ENCODE measurements at regions not wholly inside any gene's neighbourhood (a gene's known extent, or its start where the extent isn't known, plus 50 kb on each side); places are given as distances from the start of the nearest gene placed in this dataset.

DNA sequence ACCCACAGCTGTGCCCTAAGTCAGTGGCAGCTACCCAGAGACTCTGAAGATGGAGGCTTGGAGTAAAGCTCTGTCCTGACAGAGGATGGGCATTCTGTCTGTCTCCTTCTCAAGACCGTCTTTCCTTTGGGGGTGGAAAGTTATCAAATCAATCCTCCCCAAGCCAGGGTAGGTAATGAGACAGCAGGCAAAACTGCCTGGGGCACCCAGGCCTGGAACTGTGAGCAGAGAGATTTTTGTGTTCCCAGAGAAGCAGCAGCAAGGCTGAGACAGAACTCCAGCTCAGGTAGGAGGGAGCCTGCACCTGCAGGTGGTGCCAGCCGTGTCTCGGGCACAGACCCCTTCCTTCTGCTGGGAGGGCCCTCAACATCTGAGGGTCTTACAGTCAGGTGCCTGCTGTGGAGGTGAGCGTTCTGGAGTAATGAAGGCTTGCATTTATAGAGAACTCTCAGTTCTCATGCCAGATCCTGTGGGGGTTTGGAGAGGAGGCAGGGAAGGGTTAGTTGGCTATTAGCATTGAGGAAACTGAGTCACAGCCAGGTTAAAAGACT, 95.6 kb downstream of the RIPK4 start:
- no peak for FAIRE-seq

DNA sequence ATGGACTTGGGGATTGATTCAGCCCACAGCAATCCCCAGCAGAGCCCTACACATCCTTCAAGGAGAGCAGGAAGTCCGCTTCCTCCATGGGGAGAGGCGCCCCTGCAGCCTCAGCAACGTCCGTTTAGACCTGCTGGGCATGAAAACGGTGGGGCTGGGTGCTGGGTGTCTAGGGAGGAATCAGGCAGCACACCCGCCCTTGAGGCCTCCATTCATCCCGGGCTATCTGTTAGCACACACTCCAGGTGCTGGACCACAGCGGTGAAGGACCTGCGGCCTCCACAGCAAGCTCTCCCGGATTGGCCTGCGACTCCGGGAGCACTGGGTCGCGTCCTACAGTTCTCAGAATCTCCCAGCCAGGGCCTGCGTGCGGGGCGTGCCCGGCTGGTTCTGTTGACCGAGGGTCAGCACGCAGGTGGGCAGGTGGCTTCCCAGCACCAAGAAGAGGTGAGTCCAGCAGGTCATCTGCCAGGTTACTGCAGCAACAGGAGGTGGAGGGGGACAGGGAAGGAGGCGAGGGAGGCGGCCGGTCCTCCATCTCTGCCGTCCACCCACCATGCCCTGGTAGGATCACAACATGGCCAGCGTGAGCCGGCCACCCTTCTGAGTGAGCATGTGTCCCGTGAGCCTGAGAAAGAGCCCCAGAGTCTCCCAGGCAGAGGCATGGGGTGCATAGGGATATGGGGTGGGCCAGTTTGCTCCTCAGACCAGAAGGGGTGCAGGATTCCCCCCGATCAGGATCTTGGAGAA, 96.6 kb downstream of the RIPK4 start:
- FAIRE-seq, result no peak

- no peak for FAIRE-seq
These were observed 97.4 kb downstream of the RIPK4 start for GRCh38 chr21:41669533-41669830.

DNA sequence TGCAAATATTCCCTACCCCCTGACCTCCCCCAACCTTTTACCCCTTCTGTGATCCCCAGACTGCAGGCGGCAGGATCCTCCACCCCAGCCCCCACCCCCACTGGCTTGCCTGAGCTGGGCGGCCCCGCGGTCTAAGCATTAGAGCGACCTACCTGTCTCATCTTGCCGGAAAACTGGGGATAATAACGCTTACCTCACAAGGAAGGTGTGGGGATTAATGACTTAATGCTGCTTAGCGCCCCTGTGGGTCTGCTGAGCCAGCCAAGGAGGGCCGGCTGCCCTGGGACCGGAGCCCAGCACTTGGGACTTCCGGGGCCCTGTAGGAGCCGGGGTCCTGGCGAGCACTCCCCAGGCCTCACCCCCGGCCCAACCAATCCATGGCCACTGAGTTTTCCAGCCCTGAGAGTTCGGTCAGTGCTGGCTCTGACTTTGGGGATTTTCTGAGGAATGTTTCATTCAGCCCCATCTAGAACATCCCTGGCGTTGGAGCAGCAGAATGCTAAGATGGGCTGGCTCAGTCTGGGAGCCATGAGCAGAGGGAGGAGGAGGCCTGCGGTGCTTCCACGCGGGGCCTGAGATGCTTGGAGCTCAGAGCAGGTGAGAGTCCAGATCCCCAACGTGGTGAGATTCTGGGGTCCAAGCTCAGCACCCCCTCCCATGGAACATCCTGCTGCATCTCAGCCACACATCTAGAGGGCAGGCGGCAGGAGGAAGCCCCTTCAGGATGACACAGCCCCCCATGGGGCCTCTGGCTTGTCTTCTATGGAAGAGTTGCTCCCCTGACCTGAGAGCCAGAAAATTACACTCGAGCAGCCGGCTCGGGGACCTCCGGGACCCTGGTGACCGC, 97.9 kb downstream of the RIPK4 start:
- FAIRE-seq, result no peak

- no peak for FAIRE-seq
These were observed 98.8 kb downstream of the RIPK4 start for GRCh38 chr21:41668051-41668541.

DNA sequence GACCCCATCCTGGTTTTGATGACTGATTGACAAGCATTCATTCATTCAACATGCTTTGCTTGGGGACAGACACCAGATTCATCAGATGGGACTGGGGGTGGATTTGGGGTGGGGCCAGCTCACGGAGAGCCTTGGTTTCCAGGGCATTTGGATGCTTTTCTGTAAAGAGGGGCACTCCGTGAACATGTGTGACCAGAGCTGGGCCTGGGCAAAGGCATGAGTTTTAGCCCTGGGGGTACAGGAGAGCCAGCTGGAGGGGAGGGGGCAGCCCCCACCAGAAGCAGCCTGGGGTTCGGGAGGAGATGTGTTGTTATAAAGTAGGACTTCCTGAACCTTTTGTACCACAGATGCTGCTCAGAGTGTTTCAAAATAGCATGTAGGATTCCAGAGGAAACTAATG, 99.7 kb downstream of the RIPK4 start:
- FAIRE-seq, result no peak

- FAIRE-seq, result no peak
These were observed 100.2 kb downstream of the RIPK4 start for GRCh38 chr21:41666641-41667081.

GRCh38 chr21:41665766-41666595, 100.9 kb downstream of the RIPK4 start:
- FAIRE-seq, result no peak

DNA sequence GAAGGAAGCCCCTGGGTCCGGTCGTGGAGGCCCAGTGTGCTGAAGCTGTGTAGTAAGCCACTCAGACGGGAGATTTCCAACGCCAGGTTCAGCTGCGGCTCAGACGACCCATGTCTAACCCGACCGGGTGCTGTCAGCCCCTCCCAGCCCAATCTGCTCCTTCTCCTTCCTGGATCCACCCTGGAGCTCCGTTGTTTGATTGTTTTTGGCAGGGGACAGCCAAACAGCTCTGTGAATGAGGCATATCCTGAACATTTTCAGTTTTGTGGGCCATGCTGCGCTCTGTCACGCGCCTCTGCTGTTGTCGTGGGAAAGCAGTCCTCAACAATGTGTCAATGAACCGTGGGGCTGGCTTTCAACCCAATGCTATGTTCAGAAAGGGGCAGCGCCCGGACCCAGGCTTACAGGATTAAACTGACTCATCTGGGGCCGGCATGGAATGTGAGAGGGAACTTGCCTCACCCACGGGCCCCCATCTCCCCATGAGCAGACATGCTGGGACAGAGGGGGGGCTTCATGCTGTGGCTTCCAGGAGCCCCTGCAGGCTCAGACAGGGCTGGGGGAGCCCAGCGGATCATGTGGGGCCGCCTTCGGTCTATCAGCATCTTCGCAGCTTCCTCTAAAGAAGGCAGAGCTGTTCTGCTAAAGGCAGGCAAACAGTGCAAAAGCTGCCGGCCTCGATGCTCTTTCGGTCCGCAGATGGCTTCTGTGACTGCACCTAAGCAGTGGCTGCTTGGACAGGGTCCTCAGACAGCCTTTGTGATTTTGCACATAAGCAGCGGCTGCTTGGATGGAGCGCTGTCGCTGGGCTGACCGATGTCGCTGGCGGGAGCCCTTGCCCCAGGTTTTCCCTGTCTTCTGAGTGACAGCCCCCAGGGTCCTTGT, 101.7 kb downstream of the RIPK4 start:
- no peak for FAIRE-seq

DNA sequence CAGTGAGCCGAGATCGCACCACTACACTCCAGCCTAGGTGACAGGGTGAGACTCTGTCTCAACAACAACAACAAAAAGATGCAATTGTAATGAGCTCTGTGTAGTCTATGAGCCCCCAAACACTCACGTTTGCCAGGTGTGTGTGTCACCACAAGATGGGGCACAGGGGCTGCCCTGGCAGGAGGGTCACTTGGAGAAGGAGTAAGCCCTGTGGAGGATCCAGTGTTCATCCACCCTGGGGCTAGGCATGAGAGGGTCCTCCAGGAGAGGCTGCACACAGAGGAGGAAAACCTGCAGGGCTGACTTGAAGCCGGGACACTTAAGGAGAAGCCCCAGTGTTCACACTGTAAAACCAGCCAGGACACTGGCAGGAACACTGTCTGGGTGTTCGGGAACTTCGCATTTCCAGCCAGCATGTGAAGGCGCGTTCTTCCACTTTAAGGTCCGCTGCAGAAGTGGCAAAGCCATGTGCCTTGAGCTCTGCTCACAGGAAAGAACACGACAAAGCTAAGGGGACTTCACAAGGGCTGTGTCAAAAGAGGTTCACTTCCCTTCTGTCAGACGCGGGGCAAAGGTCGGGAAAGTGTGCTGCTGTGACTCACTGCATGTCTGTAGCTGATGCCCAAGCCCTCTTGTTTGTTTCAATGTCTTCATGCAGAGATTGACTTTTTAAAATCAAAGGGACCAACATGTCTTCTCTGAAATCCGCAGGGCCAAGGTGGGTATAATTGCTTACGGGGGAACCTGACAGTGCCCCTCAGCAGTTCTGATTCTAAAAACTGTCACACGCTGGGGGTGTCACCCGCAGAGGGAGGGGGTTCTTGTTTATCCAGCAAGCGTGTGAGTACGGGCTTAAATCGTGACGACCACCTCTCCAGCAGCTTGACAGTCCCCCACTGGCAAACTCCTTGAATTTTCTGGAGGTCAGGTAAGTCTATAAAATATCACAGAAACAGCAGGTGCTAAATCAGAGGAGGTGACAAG, 102.8 kb downstream of the RIPK4 start:
- no peak for FAIRE-seq

- no peak for FAIRE-seq
These were observed 104.1 kb downstream of the RIPK4 start for GRCh38 chr21:41662761-41663160.

GRCh38 chr21:41662161-41662560, 104.7 kb downstream of the RIPK4 start:
- FAIRE-seq, result no peak

DNA sequence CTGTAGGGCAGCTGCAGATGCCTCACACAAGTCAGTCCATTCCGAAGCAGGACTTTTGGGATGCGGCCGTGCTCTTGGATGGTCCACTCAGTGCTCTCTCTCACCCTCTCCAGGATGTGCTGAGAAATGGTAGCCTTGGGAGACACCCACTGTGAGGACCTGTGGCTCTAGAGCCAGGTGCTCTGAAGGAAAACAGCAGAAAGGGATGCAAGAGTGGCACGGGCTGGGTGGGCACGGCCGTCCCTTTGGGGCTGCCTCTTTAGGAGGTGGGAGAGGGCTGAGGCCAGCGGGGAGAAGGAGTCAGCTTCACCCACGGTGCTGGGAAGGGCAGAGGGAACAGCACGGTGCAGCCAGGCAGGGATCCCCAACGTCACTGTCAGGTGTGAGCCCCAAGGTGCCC, 106.1 kb downstream of the RIPK4 start:
- FAIRE-seq, result no peak

GRCh38 chr21:41659791-41660560, 106.9 kb downstream of the RIPK4 start:
- no peak for FAIRE-seq

- FAIRE-seq, result no peak
These were observed 109.8 kb downstream of the RIPK4 start for GRCh38 chr21:41656946-41657525.

GRCh38 chr21:41655259-41655658, 111.6 kb downstream of the RIPK4 start:
- FAIRE-seq, result no peak

- no peak for FAIRE-seq
These were observed 112.8 kb downstream of the RIPK4 start for GRCh38 chr21:41653954-41654491.

- FAIRE-seq, result no peak
These were observed 113.5 kb downstream of the RIPK4 start for GRCh38 chr21:41653243-41653953.

Data from A204.1 (cell line).